Fibroblast of skin of left quadriceps (primary cell): ENCODE measurements at regions not wholly inside any gene's neighbourhood (a gene's known extent, or its start where the extent isn't known, plus 50 kb on each side); places are given as distances from the start of the nearest gene placed in this dataset.
A peak's percentile ranks its signal among the peaks of the same experiment; 100 is the strongest.

ENCODE experiments used
- DNase-seq, 2 experiments: peaks; one replicate each; pipeline ENCODE4 v3.0.0-alpha.2; 2013; ENCODE audit warnings: low read depth in 2 of 2

DNA sequence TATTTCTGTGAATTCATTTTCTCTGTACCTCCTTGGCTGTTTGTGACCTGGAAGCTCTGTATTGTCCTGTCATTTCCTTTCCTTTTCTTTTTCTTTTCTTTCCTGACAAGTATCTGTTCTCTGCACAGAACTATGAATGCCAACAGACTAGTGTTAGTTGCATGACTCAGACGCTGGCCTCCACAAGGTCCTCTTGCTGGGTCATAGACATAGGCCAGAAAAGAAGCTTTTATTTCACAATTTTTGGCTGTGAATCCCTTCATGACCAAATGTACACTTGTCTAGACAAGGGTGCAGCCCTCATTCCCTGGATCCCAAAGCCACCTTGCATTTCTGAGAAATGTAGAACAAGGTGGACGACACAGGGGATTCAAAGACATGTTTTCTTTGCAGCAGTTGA, 104.1 kb upstream of the MTNR1B start:
- no peak for DNase-seq

DNA sequence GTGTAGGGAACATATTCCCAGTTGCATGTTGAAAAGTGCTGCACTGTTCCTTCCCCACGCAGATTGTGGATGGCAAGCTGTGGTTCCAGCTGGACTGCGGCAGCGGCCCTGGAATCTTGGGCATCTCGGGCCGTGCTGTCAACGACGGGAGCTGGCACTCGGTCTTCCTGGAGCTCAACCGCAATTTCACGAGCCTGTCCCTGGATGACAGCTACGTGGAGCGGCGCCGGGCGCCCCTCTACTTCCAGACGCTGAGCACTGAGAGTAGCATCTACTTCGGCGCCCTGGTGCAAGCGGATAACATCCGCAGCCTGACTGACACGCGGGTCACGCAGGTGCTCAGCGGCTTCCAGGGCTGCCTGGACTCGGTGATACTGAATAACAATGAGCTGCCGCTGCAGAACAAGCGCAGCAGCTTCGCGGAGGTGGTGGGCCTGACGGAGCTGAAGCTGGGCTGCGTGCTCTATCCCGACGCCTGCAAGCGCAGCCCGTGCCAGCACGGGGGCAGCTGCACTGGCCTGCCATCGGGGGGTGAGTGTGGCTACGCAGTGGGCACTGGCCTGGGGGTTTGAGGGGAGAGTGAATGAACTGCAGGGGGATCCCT, 102.7 kb upstream of the MTNR1B start:
- no peak for DNase-seq

DNA sequence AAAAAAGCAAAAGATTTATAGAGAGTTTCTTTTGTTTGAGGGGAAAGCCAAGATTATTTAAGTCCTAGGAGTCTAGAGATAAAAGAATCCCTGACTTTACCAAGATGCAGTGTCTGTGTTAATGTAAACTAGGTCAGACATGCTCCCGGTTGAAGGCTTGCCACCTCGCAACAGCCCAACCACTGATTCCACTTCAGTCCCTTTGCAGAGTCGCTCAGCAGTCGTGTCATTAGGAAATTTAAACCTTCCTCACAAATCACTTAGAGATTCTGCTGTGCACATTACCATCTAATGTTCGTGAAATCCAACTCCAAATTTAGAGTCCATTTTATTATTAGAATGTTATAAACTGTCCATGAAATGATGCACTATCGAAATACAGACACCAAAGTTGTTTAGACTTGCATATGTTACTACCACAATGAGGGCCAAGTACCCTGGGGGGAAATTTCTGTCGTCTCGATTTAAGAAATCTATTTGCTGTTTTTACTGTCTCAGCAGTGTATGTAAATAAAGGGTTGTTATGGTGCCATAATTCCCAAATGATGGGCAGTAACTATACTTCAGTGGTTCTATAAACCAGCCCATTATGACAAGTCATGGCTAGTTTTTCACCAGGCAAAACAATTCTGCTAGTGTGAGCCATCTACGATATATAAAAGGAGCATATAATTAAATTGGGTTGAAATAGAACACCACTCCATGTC, 101.4 kb upstream of the MTNR1B start:
- DNase-seq: no peak

DNA sequence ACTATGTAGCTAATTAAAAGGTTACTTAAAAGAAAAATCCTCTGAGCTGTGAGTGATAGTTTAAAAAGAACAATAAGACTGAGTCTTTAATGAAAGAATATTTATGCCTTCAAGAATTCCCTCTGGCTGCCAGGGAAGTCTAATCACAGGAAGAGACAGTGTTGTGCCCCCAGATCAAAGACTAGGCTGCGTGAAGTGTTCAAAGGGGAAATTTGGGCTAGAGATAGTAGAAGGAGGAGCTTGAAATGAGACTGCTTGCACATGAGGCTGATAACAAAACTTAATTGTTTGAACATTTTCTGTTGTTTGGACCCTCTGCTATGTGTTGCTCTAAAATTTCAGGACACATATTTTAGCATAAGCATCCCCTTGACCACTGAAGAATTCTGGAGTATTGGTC, 99.7 kb upstream of the MTNR1B start:
- no peak for DNase-seq

DNA sequence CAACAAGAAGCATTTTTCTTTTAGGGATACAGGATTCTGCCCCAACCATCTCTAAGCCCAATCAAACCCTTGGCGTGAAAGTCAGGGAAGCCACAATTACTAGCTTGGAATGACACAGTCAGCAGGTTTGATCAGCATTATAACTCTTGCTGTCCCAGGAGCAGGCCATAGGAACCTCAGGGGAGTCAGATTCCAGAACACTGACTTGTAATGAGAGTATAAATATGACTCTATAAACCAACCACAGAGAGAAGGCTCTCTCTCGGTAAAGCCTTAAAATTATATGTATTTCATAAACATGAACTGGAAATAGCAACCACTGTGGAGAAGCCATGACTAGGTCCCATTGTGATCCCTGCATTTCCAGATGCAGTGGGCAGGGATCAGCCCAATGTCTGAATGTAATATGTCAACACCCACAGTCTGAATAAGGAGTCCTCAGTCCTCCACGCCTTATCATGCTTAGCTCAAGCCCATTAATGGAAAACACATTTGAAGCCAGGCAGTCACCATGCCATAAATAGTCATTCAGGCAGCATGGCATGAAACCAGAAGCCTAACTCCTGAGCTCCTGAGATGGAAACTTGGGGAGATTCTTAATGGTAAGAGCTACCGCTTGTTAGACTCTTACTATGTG, 99.1 kb upstream of the MTNR1B start:
- DNase-seq: peak; percentile 42 to 43

DNA sequence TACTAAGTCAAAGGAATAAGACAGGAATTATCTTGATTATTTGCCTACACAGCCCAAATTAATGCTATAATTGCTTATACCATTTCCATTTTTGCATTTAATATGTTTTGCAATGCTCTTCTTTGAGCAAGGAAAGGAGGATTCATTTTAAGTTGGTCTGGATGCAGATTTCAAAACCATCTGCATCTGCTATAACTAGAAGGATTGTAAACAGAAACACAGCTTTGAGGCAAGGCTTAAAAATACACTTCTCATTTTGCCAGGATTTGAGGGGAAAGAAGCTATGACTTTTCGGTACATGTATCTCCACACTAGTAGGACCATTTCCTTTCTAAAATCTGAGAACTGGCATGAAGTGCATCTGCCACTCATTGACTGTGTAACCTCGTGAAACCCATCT, 95.9 kb upstream of the MTNR1B start:
- no peak for DNase-seq

DNA sequence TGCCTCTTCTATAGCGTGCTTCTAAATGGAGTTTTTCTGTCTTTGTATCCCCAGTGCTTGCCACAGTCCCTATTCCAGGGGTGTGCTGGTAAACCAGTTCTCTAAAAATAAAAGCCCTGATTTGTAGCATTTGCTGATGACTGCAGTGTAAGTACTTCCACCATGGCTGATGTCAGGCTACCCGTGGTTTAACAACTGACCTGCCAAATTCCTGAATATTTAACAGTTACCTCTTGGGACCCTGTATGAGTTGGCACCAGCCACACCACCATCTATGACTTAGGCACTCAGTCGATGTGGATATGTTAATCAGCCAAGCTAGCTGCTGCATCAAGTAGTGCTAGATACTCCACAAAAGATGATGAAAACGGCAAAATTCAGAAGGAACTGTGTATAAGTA, 94.0 kb upstream of the MTNR1B start:
- DNase-seq: no peak

DNA sequence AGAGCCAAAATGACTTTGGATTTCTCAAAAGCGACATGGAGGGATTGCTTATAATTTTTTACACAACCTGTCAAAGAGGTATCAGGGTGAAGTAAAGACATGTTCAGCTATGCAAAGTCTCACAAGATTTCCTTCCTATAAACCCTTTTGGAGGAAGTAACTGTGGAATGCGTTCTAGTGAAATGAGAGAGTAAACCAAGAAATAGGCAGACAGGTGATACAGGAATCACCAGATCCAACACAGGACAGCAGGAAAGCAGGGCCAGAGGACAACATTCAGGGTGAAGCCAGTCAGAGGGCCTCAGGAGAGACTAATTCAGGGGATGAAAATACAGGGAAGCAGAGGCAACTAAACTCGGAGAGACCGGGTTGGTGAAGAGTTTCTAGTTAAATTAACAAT, 90.4 kb upstream of the MTNR1B start:
- no peak for DNase-seq

DNA sequence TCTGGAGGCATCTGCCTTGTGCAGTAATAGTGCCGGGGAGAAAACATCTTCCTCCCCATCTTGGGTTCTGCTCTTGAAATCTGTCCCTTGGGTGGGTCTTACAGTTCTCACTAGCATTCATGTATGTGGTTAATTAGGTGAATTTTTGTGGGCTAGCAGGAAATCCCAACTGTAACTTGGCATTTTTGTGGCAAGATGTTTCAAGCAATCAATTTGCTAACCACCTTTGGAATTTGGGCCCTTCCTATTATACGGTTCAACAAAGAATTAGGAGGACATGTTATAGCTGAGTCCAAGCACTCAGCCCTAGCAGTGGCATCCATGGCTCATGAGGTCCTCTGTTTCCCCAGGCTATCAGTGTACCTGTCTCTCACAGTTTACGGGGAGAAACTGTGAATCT, 89.1 kb upstream of the MTNR1B start:
- DNase-seq: peak; percentile 76 to 79

DNA sequence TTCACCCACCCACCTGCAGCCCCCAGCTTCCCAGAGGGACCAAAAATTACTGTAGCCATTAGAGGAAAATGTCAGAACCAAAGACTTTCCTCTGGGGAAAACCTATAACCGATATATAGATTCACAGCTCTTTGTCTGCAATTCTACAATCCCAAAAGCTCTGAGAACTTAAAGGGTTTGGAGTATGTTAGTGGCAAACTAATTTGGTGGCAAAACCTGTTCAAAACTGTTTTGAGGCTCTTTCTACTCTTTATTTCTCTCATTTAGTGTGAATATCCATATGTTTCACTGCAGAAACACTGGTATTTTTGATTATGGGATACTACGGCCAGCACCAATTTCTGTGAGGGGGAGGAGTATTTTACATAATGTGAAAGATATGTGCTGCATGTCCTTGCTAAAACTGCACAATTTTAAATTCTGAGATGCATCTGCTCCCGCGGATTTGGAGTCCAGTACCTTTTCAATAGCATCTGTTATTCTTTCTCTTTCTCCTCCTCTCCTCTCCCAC, 87.5 kb upstream of the MTNR1B start:
- no peak for DNase-seq

DNA sequence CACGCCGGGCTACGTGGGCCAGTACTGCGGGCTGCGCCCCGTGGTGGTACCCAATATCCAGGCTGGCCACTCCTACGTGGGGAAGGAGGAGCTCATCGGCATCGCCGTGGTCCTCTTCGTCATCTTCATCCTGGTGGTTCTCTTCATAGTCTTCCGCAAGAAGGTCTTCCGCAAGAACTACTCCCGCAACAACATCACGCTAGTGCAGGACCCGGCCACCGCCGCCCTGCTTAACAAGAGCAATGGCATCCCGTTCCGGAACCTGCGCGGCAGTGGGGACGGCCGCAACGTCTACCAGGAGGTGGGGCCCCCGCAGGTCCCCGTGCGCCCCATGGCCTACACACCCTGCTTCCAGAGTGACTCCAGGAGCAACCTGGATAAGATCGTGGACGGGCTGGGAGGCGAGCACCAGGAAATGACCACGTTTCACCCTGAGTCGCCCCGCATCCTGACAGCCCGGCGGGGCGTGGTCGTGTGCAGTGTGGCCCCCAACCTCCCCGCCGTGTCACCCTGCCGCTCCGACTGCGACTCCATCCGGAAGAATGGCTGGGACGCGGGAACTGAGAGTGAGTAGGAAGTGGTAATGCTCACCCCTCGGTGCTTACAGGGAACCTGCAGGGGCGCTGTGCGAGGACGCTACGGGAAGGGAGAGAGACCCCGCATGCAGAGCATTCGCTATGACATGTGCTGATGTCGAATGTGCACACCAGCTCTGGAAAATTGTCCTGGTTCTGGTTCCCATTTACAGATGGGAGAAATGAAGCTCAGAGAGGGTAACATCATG, 86.4 kb upstream of the MTNR1B start:
- DNase-seq: no peak

DNA sequence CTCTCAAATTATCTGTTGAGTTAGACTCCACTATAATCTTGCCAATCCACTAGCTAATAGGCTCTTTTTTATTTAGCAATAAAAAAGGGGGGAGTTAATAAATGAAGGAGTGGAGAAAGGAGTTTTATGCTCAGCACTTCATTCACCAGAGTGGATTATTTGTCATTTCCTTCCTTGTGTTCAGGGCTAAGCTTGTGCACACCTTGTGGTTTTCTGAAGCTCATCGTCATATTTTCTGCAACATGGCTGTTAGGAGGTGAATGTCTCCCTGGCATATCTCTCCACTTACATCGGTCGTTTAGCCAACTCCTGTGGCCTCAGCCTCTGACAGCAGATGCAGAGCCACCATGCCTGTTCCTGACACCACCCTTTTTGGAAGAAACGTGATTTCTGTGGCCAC, 83.9 kb upstream of the MTNR1B start:
- DNase-seq: no peak

DNA sequence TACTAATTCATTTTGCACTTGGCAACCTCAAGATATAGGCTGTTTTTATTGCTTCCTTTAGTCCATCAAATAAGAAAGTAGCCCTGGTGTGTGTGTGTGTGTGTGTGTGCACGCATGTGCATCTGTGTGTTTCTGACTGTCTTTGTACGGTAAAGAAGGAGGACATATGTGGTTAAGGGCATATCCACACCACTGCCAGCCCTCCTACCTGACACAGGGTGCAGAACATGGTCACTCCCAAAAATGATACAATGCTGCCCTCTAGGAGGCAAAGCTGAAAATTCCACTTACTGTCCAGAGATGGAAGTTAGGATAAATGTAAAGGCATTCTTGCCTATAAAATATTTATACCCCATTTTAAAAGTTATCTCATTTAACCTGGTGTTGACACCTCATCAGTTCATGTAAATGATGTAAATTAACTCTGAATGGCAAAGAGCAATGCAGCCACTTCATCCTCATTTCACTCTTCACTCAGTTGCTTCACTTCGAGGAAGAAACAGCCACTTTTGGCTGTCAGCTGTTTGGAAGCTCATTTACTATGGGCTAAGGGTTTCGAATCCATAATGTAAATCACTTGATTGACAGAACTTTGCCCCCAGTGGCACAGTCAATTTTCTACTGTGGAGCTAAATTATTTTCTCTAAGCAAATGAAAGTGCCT, 83.1 kb upstream of the MTNR1B start:
- peak; percentile 32 to 41 for DNase-seq

DNA sequence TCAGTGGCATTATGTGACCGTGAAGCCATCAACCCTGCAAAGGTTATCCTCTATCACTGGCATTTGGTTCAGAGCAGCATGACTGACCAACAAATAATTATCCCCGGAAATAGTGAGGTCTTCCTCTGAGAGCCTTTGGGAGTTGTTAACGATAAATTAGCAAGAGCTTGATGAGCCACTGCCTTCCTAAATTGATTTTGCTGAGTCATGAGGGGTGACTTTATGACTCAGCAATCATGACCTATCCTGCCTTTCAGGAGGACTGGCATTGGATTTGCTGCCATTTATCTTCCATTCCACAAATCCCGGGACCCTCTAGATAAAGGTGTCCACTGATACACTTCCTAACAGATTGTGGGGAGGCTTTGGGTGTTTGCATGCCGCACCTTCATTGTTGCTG, 80.8 kb upstream of the MTNR1B start:
- DNase-seq: no peak

DNA sequence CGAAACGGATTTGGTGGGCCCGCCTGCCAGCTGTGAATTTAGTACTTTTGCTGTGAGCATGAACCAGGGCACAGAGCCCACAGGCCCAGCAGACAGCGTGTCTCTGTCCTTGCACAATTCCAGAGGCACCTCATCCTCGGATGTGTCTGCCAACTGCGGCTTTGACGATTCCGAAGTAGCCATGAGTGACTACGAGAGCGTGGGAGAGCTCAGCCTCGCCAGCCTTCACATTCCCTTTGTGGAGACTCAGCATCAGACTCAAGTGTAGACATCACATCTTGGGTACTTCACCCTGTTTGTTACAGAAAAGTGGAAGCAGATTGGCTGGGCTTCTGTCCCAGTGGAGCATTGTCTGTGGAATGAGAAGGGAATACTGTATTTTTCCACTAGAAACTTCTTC, 78.6 kb upstream of the MTNR1B start:
- DNase-seq: no peak

DNA sequence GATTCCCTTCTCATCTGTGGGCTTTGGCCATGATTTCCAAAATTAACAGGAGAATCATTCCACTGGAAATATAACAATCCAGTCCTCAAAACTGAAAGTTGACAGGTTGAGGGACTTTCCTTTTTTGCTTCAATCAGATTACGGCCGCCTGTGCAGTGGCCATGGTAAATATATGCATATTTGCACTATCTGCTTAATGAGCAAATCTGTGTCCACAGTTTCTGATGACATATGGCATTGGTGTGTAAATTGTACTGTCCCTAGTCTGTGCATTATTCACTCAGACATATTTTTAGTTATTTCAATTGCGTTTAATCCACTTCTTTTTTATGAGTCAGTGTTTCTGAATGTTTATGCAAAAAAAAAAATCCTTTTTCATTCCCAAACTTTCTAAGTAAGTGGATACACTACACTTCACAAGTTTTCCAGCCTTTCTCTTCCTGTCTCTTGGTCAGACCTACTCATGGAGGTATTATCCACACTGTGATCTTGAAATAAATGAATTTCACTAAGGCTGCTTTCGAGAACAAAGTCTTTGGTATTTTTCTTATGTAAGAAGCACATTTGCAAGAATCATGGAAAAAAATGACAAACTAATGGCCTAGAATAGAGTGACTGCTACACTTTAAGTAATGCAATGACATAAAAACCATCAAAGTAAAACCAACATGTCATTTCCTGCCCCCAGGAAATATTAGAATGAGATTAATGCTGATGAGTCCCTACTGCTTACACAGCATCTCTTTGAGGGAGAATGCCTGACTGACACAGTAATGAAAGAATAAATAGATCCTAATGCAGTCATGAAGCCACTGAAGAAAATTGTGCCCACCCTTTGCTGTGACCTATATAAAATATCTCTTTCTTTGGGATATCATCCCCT, 76.4 kb upstream of the MTNR1B start:
- DNase-seq: no peak

DNA sequence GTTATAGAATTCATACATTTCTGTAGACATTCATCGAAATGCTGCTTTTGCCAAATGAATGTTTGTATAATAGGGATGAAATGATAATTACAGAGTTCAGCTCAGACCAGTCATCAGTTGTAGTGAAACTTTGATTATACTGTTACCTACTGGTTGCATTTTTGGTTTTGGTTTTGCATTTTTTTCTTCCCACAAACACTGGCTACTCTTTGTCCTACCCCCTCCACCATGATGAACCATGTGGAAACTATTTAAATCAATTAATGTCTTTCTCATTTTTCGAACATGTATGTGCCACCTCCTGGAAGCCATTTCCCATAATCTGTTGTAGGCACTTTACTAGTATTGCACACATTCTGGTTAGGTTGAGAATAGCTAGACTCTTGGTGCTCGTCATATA, 75.3 kb upstream of the MTNR1B start:
- DNase-seq: peak; percentile 30

DNA sequence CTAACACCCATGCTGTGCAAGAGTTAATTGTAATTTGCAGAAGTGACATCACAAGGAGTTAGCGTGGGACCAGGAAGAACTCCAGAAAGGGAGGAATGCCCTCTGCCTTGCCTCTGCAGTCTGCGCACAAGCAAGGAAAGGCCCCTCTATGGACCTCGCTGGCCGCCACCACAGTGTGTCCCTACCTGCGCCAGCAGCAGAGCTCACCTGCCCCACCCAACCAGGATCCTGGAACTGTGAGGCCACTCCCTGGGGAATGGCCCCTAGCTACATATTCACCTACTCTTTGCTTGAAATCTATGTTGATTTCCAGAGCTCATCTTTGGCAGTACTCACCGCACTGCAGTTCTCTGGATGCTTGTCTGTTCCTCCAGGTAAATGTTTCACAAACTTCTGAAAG, 72.0 kb upstream of the MTNR1B start:
- no peak for DNase-seq

DNA sequence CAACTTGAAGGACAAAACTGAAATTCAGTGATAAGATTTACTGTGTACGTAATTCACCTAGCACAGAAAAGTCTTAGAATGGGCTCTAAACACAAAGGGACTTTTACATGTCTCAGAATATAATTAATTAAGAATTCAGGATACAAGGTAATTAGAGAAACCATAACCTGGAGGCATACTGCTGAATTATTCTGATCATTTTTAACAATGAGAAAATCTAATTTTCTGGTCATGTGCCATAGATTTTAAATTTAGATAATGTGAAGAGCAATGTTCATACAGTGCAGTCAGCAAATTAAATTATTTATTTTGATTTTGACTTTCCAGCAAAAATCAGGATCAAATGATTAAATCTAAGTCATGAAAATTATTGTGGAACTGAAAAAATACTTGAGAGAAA, 67.0 kb upstream of the MTNR1B start:
- no peak for DNase-seq

DNA sequence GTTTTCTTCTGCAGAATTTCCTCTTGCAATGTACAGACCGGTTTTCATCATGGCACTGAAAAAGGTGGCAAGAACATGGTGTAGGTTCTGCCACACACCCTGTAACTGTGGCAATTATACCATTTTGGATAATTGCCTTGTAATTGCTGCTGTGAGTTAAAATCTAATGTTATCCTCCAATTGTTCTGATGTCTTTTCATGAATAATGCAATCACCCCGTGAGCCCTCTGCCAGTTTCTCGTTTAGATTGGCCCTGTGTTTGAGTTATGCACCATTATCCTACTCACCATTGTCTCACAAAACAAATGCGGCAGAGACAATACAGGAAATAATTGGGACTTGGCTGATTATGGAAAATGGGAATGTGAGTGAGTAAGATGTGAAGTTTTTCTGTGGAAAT, 61.8 kb upstream of the MTNR1B start:
- DNase-seq: no peak

DNA sequence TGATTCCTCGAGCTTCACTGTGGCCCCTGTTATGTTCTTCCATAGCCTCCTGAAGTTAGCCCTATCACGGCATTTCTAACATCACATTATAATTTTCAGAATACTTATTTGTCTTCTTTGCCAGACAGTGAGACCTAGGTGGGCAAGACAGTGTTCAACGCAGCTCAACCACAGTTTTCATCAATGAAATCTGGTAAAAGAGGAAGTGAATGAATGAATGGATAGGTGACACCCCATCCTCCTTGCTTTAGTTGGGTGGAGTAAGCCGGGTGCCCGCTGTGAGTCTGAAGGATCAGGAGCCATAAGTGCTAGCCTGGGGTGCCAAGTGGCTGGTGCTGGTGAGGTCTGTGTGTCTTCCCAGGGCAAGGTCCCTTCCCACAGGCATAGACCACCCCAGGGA, 60.2 kb upstream of the MTNR1B start:
- no peak for DNase-seq
